ENCODE measurements at regions not wholly inside any gene's neighbourhood (a gene's known extent, or its start where the extent isn't known, plus 50 kb on each side); places are given as distances from the start of the nearest gene placed in this dataset.

DNA sequence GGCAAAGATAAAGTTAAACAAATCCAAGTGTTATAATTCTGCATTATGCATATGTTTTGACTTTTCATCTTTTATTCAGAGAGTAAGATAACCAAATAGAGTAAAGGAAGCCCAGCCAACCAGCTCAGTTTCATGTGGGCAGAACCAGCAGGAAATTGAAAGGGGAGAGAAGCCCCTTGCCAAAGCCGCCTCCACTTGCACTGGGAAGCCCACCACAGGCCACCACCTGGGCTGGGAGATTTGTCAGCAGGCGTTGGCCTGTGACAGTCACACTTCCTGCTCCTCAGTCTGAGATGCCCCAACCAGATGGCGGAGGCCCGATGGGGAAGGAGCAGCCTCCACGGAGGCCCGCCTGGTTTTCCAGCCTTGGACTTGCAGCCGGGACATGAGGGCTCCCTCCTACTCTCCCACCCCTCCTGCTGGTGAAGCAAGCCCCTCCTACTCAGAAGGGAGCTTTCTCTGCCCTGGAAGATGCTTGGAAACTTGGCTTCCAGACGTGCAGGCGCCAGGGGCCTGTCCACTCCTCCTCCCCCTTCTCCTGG lies 166.8 kb upstream of the SULF2 start:
- no TSS peak for BruUV-seq (replicated peaks)
- H4K20me1 ChIP-seq (ENCODE audit: insufficient read depth), result no peaks in the 10 kb centered on the region
- H3K9me2 ChIP-seq (ENCODE audit: insufficient read depth), result no peaks in the 10 kb centered on the region
- no peak overlapping the region for H2AFZ ChIP-seq
- H3K36me3 ChIP-seq (ENCODE audit: low read depth), result no peaks in the 10 kb centered on the region
- intact Hi-C loops (cut with micrococcal nuclease; ENCODE audit: unreplicated experiment), result no loop called here
- H3K9me3 ChIP-seq (ENCODE audit: insufficient read depth, low read depth), result no peaks in the 10 kb centered on the region
- CTCF ChIA-PET, result interaction anchor here (0.8 kb wide), 1 partner anchor 345 kb away, joined by 3 read pairs; no protein-coding TSS in a partner anchor
- H3K27ac ChIP-seq, result peak overlapping the region; percentile 95
- POLR2A ChIA-PET (ENCODE audit: unreplicated experiment), result interaction anchor here (0.6 kb wide), 1 partner anchor 852 kb away, joined by 5 read pairs; no protein-coding TSS in a partner anchor
- no peak for DNase-seq
- no peak overlapping the region for H3K4me3 ChIP-seq
- peaks cover 30% of the 10 kb centered on the region for H3F3A ChIP-seq (ENCODE audit: insufficient read depth, low read depth)
- TF ChIP-seq, protein P1, sequence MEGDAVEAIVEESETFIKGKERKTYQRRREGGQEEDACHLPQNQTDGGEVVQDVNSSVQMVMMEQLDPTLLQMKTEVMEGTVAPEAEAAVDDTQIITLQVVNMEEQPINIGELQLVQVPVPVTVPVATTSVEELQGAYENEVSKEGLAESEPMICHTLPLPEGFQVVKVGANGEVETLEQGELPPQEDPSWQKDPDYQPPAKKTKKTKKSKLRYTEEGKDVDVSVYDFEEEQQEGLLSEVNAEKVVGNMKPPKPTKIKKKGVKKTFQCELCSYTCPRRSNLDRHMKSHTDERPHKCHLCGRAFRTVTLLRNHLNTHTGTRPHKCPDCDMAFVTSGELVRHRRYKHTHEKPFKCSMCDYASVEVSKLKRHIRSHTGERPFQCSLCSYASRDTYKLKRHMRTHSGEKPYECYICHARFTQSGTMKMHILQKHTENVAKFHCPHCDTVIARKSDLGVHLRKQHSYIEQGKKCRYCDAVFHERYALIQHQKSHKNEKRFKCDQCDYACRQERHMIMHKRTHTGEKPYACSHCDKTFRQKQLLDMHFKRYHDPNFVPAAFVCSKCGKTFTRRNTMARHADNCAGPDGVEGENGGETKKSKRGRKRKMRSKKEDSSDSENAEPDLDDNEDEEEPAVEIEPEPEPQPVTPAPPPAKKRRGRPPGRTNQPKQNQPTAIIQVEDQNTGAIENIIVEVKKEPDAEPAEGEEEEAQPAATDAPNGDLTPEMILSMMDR (conservative IDR thresholded peaks at IDR 0.05), result no peak
- no peak for TF ChIP-seq EZH2 (IDR thresholded peaks at IDR 0.05; ENCODE audit: low read depth)
- peaks cover 42% of the 10 kb centered on the region for H3K4me1 ChIP-seq (replicated peaks; ENCODE audit: insufficient read depth)
- no peaks in the 10 kb centered on the region for H3K79me2 ChIP-seq (ENCODE audit: low read depth)
- H3K27me3 ChIP-seq (ENCODE audit: insufficient read depth, low read depth), result no peaks in the 10 kb centered on the region
- H3K4me2 ChIP-seq, result no peak overlapping the region

DNA sequence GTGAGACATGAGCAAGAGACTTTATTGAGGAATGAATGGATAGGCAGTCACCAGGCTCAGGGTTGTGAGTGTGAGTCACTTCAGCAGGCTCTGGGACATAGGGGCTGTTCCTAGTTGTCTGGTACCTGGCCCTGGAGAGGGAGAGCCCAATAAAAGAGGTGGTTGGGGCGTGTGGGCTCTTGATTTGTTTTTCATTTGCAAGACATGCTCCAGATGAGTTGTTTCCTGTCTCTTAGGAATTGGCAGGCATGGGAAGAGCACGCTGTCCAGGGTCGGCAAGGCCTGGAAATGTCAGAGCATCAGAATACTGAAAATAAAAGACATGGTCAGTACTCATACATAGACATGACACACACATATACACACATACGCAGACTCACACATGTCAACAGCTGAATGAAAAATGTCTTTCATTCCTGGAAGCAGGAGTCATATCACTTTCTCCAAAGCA lies 166.3 kb upstream of the SULF2 start:
- Histone ChIP-seq H3K79me2 (ENCODE audit: low read depth) (no peaks in the 10 kb centered on the region), H2AFZ (no peak overlapping the region), H4K20me1 (ENCODE audit: insufficient read depth) (no peaks in the 10 kb centered on the region), H3K9me3 (ENCODE audit: insufficient read depth, low read depth) (no peaks in the 10 kb centered on the region), H3K27me3 (ENCODE audit: insufficient read depth, low read depth) (no peaks in the 10 kb centered on the region), H3K4me3 (no peak overlapping the region), H3K4me2 (no peak overlapping the region), H3K36me3 (ENCODE audit: low read depth) (no peaks in the 10 kb centered on the region), H3K4me1 (replicated peaks; ENCODE audit: insufficient read depth) (peaks cover 42% of the 10 kb centered on the region), H3K9me2 (ENCODE audit: insufficient read depth) (no peaks in the 10 kb centered on the region), H3F3A (ENCODE audit: insufficient read depth, low read depth) (peaks cover 30% of the 10 kb centered on the region), H3K27ac (peak overlapping the region; percentile 95)
- peak in 1 of 2 experiments; percentile 51 for DNase-seq
- no TSS peak for BruUV-seq (replicated peaks)
- intact Hi-C loops (cut with micrococcal nuclease; ENCODE audit: unreplicated experiment), result loop anchor here (2.0 kb wide), 1 partner anchor 23 kb away; no protein-coding TSS in a partner anchor
- POLR2A ChIA-PET (ENCODE audit: unreplicated experiment), result no interaction called here
- TF ChIP-seq EZH2 (IDR thresholded peaks at IDR 0.05; ENCODE audit: low read depth), result no peak
- TF ChIP-seq, protein P1 (conservative IDR thresholded peaks at IDR 0.05), result no peak
- CTCF ChIA-PET, result no interaction called here

DNA sequence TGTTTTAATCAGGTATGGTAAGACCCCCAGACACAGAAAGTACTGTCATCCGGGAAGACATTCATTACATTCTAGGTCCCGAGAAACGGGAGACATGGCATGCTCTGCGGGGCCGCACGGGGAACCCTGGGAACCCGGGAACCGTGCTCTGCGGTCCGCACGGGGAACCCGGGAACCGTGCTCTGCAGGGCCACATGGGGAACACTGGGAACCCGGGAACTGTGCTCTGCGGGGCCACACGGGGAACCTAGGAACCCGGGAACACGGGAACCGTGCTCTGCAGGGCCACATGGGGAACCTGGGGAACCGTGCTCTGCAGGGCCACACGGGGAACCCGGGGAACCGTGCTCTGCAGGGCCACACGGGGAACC lies 165.6 kb upstream of the SULF2 start:
- CTCF ChIA-PET, result no interaction called here
- H3K4me2 ChIP-seq, result peak overlapping the region; percentile 58
- intact Hi-C loops (cut with micrococcal nuclease; ENCODE audit: unreplicated experiment), result loop anchor here (1.0 to 2.0 kb wide), 2 partner anchors 22 to 94 kb away; no protein-coding TSS in a partner anchor

More for the DNA sequence above, 165.6 kb upstream of the SULF2 start:
- Histone ChIP-seq H3K4me1 (replicated peaks; ENCODE audit: insufficient read depth) (peaks cover 42% of the 10 kb centered on the region), H3F3A (ENCODE audit: insufficient read depth, low read depth) (peaks cover 30% of the 10 kb centered on the region), H3K27me3 (ENCODE audit: insufficient read depth, low read depth) (no peaks in the 10 kb centered on the region), H3K36me3 (ENCODE audit: low read depth) (no peaks in the 10 kb centered on the region), H3K4me3 (no peak overlapping the region), H2AFZ (no peak overlapping the region), H3K27ac (peak overlapping the region; percentile 95), H3K9me2 (ENCODE audit: insufficient read depth) (no peaks in the 10 kb centered on the region), H3K79me2 (ENCODE audit: low read depth) (no peaks in the 10 kb centered on the region), H4K20me1 (ENCODE audit: insufficient read depth) (no peaks in the 10 kb centered on the region), H3K9me3 (ENCODE audit: insufficient read depth, low read depth) (no peaks in the 10 kb centered on the region)
- BruUV-seq (replicated peaks), result no TSS peak
- DNase-seq, result no peak
- POLR2A ChIA-PET (ENCODE audit: unreplicated experiment), result no interaction called here
- TF ChIP-seq, protein P1 (conservative IDR thresholded peaks at IDR 0.05), result no peak
- TF ChIP-seq EZH2 (IDR thresholded peaks at IDR 0.05; ENCODE audit: low read depth), result no peak
